ENCODE measurements at regions not wholly inside any gene's neighbourhood (a gene's known extent, or its start where the extent isn't known, plus 50 kb on each side); places are given as distances from the start of the nearest gene placed in this dataset.

GRCh38 chr5:44660251-44660650 lies 148.5 kb upstream of the MRPS30 start:
- DNase-seq = no peak

- no peak for DNase-seq
These were observed 149.4 kb upstream of the MRPS30 start for GRCh38 chr5:44659334-44659733.

- DNase-seq = no peak
These were observed 156.1 kb upstream of the MRPS30 start for GRCh38 chr5:44652674-44653073.

- no peak for DNase-seq
These were observed 162.7 kb upstream of the MRPS30 start for GRCh38 chr5:44646016-44646415.

DNA sequence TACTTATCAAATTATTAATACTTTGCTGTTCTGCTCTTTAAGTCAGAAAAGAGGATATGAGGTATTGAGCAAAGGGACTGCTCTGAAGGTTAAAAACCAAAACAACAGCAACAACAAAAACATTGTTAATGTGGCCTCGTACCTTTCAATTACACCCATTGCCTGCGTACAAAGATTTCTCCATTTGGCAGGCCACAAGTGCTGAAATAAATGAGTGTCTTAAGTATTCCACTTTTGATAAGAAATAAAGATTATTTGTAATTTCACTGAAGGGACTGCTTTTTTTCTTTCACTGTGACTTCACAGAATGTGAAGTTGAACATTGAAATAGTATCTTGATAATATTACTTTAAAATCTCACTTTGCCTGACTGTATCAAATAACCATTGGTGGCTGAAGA lies 163.2 kb upstream of the MRPS30 start:
- no peak for DNase-seq

GRCh38 chr5:44644628-44645027 lies 164.1 kb upstream of the MRPS30 start:
- DNase-seq = no peak

- DNase-seq = no peak
These were observed 166.9 kb upstream of the MRPS30 start for GRCh38 chr5:44641820-44642219.

- DNase-seq = no peak
These were observed 167.7 kb upstream of the MRPS30 start for GRCh38 chr5:44640945-44641456.

DNA sequence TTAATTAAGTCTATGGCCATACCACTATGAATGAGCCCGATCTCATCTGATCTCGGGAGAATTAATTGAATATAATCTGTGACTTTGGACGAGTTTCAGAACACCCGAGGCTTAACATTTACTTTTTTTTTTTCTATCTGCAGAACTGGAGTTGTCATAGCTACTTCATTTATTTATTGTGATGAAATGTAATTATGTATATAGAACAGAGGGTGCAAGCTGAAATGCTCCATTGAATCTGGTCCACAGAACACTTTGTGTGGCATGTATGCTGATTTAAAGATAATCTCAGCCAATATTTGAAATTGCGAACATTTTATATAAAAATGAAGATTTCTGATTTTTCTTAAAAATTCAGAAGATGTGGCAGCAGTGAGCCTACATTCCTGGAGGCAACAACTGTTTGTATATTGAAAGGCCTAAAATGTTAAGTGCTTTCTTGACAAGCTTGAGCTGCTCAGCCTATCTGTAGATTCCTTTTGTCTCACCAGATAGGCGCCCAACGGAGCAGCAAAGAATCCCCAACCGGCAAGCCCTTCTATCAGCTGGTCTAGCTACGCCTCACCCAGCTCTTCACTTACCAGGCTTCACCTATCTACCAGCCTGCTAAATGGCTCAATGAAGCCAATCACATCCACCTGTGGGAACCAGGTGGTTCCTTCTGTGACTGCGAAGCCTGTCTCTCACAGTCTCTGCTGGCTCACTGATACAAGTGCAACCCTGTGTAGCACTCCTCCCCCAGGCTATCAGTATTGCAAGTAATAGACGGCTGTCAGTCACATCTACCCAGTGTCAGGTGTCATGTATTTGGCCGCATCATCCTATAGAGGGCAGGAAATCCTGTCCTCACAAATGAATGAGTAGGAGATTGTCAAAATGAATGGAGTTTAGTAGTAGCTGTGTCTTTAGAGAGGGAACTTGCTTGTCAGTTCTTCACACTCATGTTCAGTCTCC lies 170.6 kb upstream of the MRPS30 start:
- no peak for DNase-seq

DNA sequence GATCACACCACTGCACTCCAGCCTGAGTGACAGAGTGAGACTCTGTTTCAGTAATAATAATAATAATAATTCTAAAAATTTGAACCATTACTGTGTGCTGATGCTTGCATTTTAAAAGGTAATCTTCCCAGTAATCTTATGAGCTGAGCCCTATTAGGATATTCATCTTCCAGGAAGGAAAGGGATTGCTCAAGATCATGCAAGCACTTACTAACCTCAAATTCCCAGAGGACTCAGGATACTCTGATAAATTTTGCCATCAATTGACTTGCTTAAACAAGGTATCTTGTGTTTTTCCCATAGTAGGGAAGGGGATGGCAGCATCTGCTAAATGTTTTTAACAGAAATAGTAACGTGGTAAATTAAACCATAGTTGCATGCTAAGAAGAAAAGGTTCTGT lies 176.4 kb upstream of the MRPS30 start:
- DNase-seq = no peak

DNA sequence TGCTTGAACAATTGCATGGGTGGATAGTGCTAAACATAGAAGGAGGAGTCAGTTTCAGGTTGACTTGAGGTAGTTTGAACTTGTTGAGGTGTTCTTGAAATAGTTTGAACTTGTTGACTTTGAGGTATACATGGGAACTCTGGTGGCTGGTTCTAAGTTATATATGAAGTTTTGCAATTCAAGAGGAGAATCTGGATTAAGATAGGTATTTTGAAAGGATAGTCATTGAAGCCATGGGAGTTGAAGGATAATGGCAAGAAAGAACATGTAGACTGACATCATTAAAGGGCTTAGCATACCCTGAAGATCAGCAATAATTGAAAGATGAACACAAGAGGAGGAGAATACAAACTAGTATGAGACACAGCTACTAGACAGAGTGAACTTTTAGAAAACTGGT lies 181.9 kb upstream of the MRPS30 start:
- no peak for DNase-seq

DNA sequence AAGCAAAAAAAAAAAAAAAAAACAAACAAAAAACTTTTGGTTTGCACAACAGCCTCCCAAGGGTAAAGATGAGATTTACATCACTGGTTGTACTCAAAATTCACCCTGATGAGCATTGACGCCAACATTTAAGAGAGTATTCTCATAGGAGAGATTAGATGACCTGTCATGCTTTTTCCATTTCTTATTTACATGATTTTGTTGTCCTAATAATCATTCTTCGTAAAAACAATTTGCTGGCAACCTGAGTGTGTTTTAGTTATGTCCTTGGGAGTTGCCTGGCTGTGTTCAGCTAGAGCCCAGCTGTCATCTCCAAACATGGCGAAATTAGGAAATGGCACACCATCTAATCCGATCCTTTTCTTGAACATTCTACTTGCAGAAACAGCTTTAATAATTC lies 186.4 kb upstream of the MRPS30 start:
- DNase-seq = no peak

GRCh38 chr5:44619875-44620610 lies 188.7 kb upstream of the MRPS30 start:
- no peak for DNase-seq

DNA sequence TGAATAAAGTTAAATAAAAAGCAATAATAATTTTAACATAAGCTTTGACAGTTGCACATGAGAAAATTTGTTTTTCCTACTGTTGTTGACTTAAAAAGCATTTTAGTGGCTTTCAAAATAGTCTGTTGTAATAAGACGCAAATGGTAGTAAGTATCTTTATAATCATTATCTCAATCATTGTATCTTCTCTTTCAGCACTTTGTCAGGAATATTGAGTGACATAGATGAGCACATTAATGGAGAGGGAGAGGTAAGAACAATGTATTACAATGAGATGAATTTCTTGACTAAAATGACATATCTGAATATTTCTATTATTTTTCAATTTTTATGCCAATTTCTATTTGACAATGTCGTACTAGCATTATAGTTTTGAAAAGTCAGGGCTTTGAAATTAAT lies 193.9 kb upstream of the MRPS30 start:
- DNase-seq = no peak

DNA sequence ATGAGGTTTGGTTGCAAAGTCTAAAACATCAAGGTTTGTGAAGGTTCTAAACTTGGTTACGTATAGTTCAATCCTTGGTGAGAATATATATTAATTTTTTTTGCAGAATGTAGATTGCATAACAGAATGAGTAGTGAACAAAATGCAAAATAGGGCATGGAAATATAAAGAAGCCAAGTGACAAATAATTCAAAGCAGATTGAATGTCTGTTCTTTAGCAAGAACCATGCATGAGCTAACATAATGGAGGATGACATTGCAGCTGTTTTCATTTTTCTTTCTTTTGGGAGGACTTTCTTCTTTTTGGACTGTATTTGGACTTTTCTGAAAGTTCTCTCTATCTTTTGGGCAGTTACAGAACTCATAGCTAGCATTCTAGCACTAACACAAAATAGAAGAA lies 194.8 kb upstream of the MRPS30 start:
- no peak for DNase-seq

- DNase-seq = no peak
These were observed 202.8 kb upstream of the MRPS30 start for GRCh38 chr5:44605926-44606325.

- DNase-seq = no peak
These were observed 205.1 kb upstream of the MRPS30 start for GRCh38 chr5:44603496-44604272.

GRCh38 chr5:44574678-44575077 lies 185.5 kb upstream of the FGF10 start:
- no peak for DNase-seq

- DNase-seq = no peak
These were observed 179.3 kb upstream of the FGF10 start for GRCh38 chr5:44568519-44568918.

- DNase-seq = no peak
These were observed 176.7 kb upstream of the FGF10 start for GRCh38 chr5:44565902-44566301.

DNA sequence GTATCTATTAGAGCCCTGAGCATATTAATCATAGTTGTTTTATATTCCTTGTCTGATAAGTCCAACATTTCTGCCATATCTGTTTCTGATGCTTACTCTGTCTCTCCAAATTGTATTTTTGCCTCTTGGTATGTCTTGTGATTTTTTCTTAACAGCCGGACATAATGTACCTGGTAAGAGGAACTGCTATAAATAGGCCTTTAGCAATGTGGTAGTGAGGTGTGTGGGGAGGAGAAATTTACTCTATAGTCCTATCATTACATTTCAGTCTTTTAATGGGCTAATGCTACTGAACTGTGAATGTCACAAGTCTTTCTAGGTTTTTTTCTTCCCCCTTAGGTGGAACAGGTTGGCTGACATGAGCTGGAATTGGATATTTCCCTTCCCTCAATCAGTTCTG lies 176.1 kb upstream of the FGF10 start:
- no peak for DNase-seq

GRCh38 chr5:44546286-44546685 lies 157.1 kb upstream of the FGF10 start:
- DNase-seq = no peak

All from right lung (tissue), 2 donors.